H9 (cell line): ENCODE measurements at regions not wholly inside any gene's neighbourhood (a gene's known extent, or its start where the extent isn't known, plus 50 kb on each side); places are given as distances from the start of the nearest gene placed in this dataset.

Experiments used
- DNase-seq: peaks from one replicate; pipeline ENCODE4 v3.0.0-alpha.2; 2017
- H2AFZ ChIP-seq: one replicate; pipeline ENCODE4 v1.6.1; 2013; ENCODE audit warnings: mild to moderate bottlenecking, low read length, control low read depth, moderate library complexity
- H2AK5ac ChIP-seq: 2 replicates; pipeline ENCODE4 v1.6.1; 2013; ENCODE audit warnings: low read length, control low read depth, mixed read lengths; ENCODE audit not compliant: insufficient read length
- H2BK120ac ChIP-seq: one replicate; pipeline ENCODE4 v1.6.1; 2013; ENCODE audit warnings: low read depth, mild to moderate bottlenecking, low read length, control low read depth, inconsistent platforms; ENCODE audit not compliant: poor library complexity, severe bottlenecking
- H2BK12ac ChIP-seq: 2 replicates; pipeline ENCODE4 v1.6.1; 2013; ENCODE audit warnings: low read length, control low read depth, mixed read lengths, low read depth; ENCODE audit not compliant: insufficient read length
- H2BK15ac ChIP-seq: 2 replicates; pipeline ENCODE4 v1.6.1; 2013; ENCODE audit warnings: low read depth, low read length, control low read depth
- H2BK20ac ChIP-seq: one replicate; pipeline ENCODE4 v1.6.1; 2013; ENCODE audit warnings: low read depth, mild to moderate bottlenecking, low read length, control low read depth, inconsistent platforms; ENCODE audit not compliant: poor library complexity, severe bottlenecking
- H2BK5ac ChIP-seq: 2 replicates; pipeline ENCODE4 v1.6.1; 2013; ENCODE audit warnings: low read length, control low read depth, mixed read lengths; ENCODE audit not compliant: insufficient read length
- H3K14ac ChIP-seq: 2 replicates; pipeline ENCODE4 v1.6.1; 2013; ENCODE audit warnings: low read length, control low read depth; ENCODE audit not compliant: insufficient read depth
- H3K18ac ChIP-seq: 2 replicates; pipeline ENCODE4 v1.6.1; 2013; ENCODE audit warnings: low read depth, mild to moderate bottlenecking, mixed read lengths, low read length, control low read depth; ENCODE audit not compliant: insufficient read length
- H3K23ac ChIP-seq: 2 replicates; pipeline ENCODE4 v1.6.1; 2013; ENCODE audit warnings: low read length, control low read depth, mixed read lengths, low read depth; ENCODE audit not compliant: insufficient read length
- H3K23me2 ChIP-seq: 2 replicates; pipeline ENCODE4 v1.6.1; 2013; ENCODE audit warnings: low read depth, mild to moderate bottlenecking, mixed read lengths, low read length, control low read depth; ENCODE audit not compliant: insufficient read length, poor library complexity, severe bottlenecking
- H3K27ac ChIP-seq: 2 replicates; pipeline ENCODE4 v1.5.1; 2013; ENCODE audit warnings: low read length, control low read depth, mixed read lengths, low read depth; ENCODE audit not compliant: insufficient read length
- H3K27me3 ChIP-seq: 2 replicates; pipeline ENCODE4 v1.6.1; 2013; ENCODE audit warnings: low read length, control low read depth, inconsistent platforms; ENCODE audit not compliant: insufficient read depth
- H3K4ac ChIP-seq: 2 replicates; pipeline ENCODE4 v1.6.1; 2013; ENCODE audit warnings: low read depth, mild to moderate bottlenecking, control low read depth, inconsistent platforms, low read length, moderate library complexity
- H3K4me1 ChIP-seq: 2 replicates; pipeline ENCODE4 v1.6.1; 2013; ENCODE audit warnings: low read length, control low read depth, inconsistent platforms; ENCODE audit not compliant: insufficient read depth
- H3K4me2 ChIP-seq: 2 replicates; pipeline ENCODE4 v1.6.1; 2013; ENCODE audit warnings: low read length, control low read depth, mixed read lengths; ENCODE audit not compliant: insufficient read length, insufficient read depth
- H3K56ac ChIP-seq: 2 replicates; pipeline ENCODE4 v1.6.1; 2013; ENCODE audit warnings: low read depth, mild to moderate bottlenecking, mixed read lengths, low read length, control low read depth; ENCODE audit not compliant: insufficient read length
- H3K79me1 ChIP-seq: 2 replicates; pipeline ENCODE4 v1.6.1; 2013; ENCODE audit warnings: low read depth, mild to moderate bottlenecking, moderate library complexity, low read length, control low read depth, inconsistent platforms; ENCODE audit not compliant: insufficient read depth, poor library complexity, severe bottlenecking
- H3K79me2 ChIP-seq: 2 replicates; pipeline ENCODE4 v1.6.1; 2013; ENCODE audit warnings: low read length, control low read depth, inconsistent platforms; ENCODE audit not compliant: insufficient read depth
- H3K9ac ChIP-seq: 2 replicates; pipeline ENCODE4 v1.6.1; 2013; ENCODE audit warnings: low read length, control low read depth, mixed read lengths; ENCODE audit not compliant: insufficient read length; ENCODE audit errors: extremely low read depth
- H3K9me3 ChIP-seq: one replicate; pipeline ENCODE4 v1.6.1; 2013; ENCODE audit warnings: low read depth, low read length, inconsistent platforms; ENCODE audit not compliant: control insufficient read depth
- H3T11ph ChIP-seq: one replicate; pipeline ENCODE4 v1.6.1; 2013; ENCODE audit warnings: mild to moderate bottlenecking, low read length, control low read depth, inconsistent platforms
- H4K20me1 ChIP-seq: one replicate; pipeline ENCODE4 v1.6.1; 2013; ENCODE audit not compliant: control insufficient read depth, insufficient read length, insufficient read depth
- H4K5ac ChIP-seq: 2 replicates; pipeline ENCODE4 v1.6.1; 2013; ENCODE audit warnings: low read depth, mild to moderate bottlenecking, mixed read lengths, low read length, control low read depth; ENCODE audit not compliant: insufficient read length
- H4K8ac ChIP-seq: replicated peaks from 2 replicates; pipeline ENCODE4 v1.6.1; 2013; ENCODE audit warnings: low read length, control low read depth, mixed read lengths, low read depth; ENCODE audit not compliant: insufficient read length
- H4K91ac ChIP-seq: 2 replicates; pipeline ENCODE4 v1.6.1; 2013; ENCODE audit warnings: low read depth, mild to moderate bottlenecking, moderate library complexity, mixed read lengths, low read length, control low read depth; ENCODE audit not compliant: insufficient read length
- H3K27ac Mint-ChIP-seq, 3 experiments: 2 replicates in 2 of 3; 3 replicates in 1 of 3; pipeline ENCODE4 v1.8.0; 2020 to 2021; ENCODE audit warnings: mixed read lengths in 3 of 3, mild to moderate bottlenecking in 1 of 3, moderate library complexity in 1 of 3
- H3K27me3 Mint-ChIP-seq: 2 replicates; pipeline ENCODE4 v1.8.0; 2021; ENCODE audit warnings: low read depth, mild to moderate bottlenecking, moderate library complexity, mixed read lengths
- H3K36me3 Mint-ChIP-seq, 3 experiments: 2 replicates in 2 of 3; 3 replicates in 1 of 3; pipeline ENCODE4 v1.8.0; 2020 to 2021; ENCODE audit warnings: low read depth in 3 of 3, mixed read lengths in 3 of 3; ENCODE audit not compliant: insufficient read depth in 1 of 3
- H3K4me1 Mint-ChIP-seq, 2 experiments: 2 replicates each; pipeline ENCODE4 v1.8.0; 2020; ENCODE audit warnings: mixed read lengths in 2 of 2
- H3K4me3 Mint-ChIP-seq, 2 experiments: 2 replicates in 1 of 2; 3 replicates in 1 of 2; pipeline ENCODE4 v1.8.0; 2020 to 2021; ENCODE audit warnings: mild to moderate bottlenecking in 2 of 2, mixed read lengths in 2 of 2, moderate library complexity in 1 of 2
- H3K9me3 Mint-ChIP-seq, 2 experiments: 2 replicates in 1 of 2; 3 replicates in 1 of 2; pipeline ENCODE4 v1.8.0; 2020; ENCODE audit warnings: mild to moderate bottlenecking in 2 of 2, mixed read lengths in 2 of 2, moderate library complexity in 1 of 2
- WGBS: extraction: QIAGEN DNeasy Blood & Tissue Kit; methylation state at CpG from one replicate; pipeline ENCODE4 v1.1.7; 2013; ENCODE audit warnings: missing lambda C conversion rate, low lambda C conversion rate, mixed read lengths; ENCODE audit not compliant: insufficient read length; ENCODE audit errors: extremely low coverage; 5-methylcytosine and 5-hydroxymethylcytosine counted together
- TF ChIP-seq, protein P1 (sequence below): fragments of 200-600 bp; sonication (generic); conservative IDR thresholded peaks from 3 replicates; pipeline ENCODE4 v1.8.0; 2021; ENCODE audit warnings: antibody characterized with exemption, mild to moderate bottlenecking

DNA sequence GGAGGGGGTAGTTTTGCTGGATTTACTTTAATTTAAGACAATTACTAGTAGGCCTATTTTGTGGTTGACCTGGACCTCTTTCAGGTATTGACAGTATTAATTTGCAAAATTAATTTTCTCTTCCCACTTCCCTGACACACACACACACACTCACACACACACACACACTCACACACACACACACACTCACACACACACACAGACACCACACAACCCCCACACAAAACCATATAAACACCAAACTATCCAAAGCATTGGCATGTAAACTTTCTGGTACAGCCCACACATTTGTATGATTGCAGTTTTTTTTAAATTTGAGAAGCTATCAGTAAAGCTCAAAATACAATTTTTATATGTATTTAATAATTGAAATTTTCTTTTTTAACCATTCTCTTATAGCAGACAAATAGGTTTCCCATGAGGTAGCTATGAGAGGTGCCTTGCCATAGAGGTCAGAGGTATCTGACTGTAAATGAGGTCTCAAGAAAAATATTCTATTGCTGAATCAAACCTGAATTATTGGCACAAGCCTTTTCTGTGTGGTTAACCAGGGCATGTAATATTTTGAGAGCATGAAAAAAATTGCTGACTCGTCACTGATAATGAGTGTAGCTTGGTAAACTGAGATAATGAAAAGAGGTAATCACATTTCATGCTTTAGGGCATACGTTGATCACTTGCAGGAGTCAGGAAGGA is 306.5 kb downstream of the GATA3 start:
- no peak overlapping the region for H3T11ph ChIP-seq
- DNase-seq = no peak
- H3K9me3 ChIP-seq = no peaks in the 10 kb centered on the region
- H2BK120ac ChIP-seq = no peak overlapping the region
- no peak overlapping the region for H4K5ac ChIP-seq
- H3K23ac ChIP-seq = no peak overlapping the region
- Mint-ChIP-seq H3K9me3 (peaks cover 0 to 5% of the 10 kb centered on the region in 2 experiments; a peak in 3 of 5 replicates), H3K4me1 (no peaks in the 10 kb centered on the region), H3K4me3 (no peak overlapping the region), H3K27ac (no peak overlapping the region; a peak in 1 of 7 replicates), H3K27me3 (peaks cover 5% of the 10 kb centered on the region), H3K36me3 (no peaks in the 10 kb centered on the region; a peak in 1 of 7 replicates)
- H3K56ac ChIP-seq = no peak overlapping the region
- no peak overlapping the region for H2AK5ac ChIP-seq
- H2BK5ac ChIP-seq = no peak overlapping the region
- no peak overlapping the region for H2AFZ ChIP-seq
- no peak overlapping the region for H3K14ac ChIP-seq
- no peak overlapping the region for H2BK12ac ChIP-seq
- no peak overlapping the region for H3K4me2 ChIP-seq
- no peak overlapping the region for H2BK15ac ChIP-seq
- no peaks in the 10 kb centered on the region for H3K23me2 ChIP-seq
- H3K18ac ChIP-seq = no peak overlapping the region
- H4K8ac ChIP-seq = no peak overlapping the region
- no peaks in the 10 kb centered on the region for H3K4me1 ChIP-seq
- no peaks in the 10 kb centered on the region for H3K79me2 ChIP-seq
- no peak overlapping the region for H2BK20ac ChIP-seq
- H3K27ac ChIP-seq = no peak overlapping the region
- TF ChIP-seq, protein P1, sequence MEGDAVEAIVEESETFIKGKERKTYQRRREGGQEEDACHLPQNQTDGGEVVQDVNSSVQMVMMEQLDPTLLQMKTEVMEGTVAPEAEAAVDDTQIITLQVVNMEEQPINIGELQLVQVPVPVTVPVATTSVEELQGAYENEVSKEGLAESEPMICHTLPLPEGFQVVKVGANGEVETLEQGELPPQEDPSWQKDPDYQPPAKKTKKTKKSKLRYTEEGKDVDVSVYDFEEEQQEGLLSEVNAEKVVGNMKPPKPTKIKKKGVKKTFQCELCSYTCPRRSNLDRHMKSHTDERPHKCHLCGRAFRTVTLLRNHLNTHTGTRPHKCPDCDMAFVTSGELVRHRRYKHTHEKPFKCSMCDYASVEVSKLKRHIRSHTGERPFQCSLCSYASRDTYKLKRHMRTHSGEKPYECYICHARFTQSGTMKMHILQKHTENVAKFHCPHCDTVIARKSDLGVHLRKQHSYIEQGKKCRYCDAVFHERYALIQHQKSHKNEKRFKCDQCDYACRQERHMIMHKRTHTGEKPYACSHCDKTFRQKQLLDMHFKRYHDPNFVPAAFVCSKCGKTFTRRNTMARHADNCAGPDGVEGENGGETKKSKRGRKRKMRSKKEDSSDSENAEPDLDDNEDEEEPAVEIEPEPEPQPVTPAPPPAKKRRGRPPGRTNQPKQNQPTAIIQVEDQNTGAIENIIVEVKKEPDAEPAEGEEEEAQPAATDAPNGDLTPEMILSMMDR = no peak
- no peak overlapping the region for H3K4ac ChIP-seq
- no peaks in the 10 kb centered on the region for H3K27me3 ChIP-seq
- H3K9ac ChIP-seq = no peak overlapping the region
- H3K79me1 ChIP-seq = no peaks in the 10 kb centered on the region
- WGBS = no CpG with 5 or more reads among the region's 2 CpGs
- no peaks in the 10 kb centered on the region for H4K20me1 ChIP-seq
- no peak overlapping the region for H4K91ac ChIP-seq
